GM21619 (cell line): ENCODE measurements at regions not wholly inside any gene's neighbourhood (a gene's known extent, or its start where the extent isn't known, plus 50 kb on each side); places are given as distances from the start of the nearest gene placed in this dataset.
A peak's percentile ranks its signal among the peaks of the same experiment; 100 is the strongest.
"Not testable (repeated sequence)": the region's sequence is repeated elsewhere in the genome, so short reads cannot be mapped to it uniquely, and the experiment has no call there.

ENCODE experiments used
- ATAC-seq: cut with Tn5 transposase; IDR thresholded peaks from one replicate; pipeline ENCODE4 v1.9.1; 2021; ENCODE audit not compliant: unreplicated experiment

- no peak for ATAC-seq
Observed at GRCh38 chr7:124177891-124178290, 145.0 kb upstream of the TMEM229A start.

DNA sequence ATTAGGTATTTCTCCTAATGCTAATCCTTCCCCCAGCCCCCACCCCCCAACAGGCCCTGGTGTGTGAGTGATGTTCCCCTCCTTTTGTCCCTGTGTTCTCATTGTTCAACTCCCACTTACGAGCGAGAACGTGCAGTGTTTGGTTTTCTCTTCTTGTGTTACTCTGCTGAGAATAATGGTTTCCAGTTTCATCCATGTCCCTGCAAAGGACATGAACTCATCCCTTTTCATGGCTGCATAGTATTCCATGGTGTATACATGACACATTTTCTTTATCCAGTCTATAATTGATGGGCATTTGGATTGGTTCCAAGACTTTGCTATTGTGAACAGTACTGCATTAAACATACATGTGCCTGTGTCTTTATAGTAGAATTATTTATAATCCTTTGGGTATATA is 138.9 kb upstream of the TMEM229A start:
- not testable (repeated sequence) for ATAC-seq

DNA sequence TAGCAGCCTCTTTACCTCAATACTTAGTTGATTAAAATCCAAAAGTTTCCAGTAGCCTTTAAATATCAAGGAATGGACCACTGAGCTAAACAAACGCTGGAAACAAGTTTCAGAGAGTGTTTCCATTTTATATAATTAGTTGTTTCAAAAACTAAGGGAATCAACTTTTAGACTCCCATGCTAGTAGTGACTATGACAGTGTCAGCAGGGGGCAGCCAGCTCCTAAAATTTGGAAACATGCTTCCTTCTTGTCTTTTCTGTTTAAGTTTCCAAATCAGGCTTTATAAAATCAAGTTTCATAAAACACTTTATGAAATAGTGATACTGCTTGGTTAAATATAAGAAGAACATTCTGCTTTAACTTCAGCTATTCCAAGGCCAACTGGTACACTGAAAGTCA is 138.2 kb upstream of the TMEM229A start:
- no peak for ATAC-seq

GRCh38 chr7:124168616-124169015 is 135.7 kb upstream of the TMEM229A start:
- no peak for ATAC-seq

- ATAC-seq = no peak
Observed at GRCh38 chr7:124162667-124163066, 129.8 kb upstream of the TMEM229A start.

DNA sequence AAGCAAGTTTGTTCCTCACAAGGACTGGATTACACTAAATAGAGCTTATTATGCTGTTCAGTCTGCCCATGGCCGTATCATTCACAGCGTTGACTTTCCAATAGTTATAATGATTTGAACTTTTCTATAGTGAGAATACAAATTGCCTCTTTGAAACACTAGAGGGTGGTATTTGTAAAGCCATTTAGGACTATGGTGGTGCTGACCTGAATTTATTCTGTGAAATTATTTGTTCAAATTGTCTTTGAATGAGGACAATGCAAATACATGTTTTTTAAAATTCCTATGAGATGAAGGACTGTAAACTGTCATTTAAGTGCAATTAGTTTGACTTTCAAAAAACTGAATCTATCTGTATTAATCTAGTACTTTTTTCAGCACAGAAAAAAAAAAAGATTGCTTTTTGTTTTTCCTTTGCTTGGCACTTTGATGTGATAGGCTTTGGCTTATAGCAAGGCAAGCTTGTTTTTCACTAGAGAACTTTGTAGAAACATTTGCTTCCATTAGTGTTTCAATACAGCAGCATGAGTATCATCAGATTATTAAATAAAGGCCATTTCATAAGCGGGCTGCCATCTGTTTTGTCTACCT is 122.7 kb upstream of the TMEM229A start:
- ATAC-seq = peak; percentile 74

DNA sequence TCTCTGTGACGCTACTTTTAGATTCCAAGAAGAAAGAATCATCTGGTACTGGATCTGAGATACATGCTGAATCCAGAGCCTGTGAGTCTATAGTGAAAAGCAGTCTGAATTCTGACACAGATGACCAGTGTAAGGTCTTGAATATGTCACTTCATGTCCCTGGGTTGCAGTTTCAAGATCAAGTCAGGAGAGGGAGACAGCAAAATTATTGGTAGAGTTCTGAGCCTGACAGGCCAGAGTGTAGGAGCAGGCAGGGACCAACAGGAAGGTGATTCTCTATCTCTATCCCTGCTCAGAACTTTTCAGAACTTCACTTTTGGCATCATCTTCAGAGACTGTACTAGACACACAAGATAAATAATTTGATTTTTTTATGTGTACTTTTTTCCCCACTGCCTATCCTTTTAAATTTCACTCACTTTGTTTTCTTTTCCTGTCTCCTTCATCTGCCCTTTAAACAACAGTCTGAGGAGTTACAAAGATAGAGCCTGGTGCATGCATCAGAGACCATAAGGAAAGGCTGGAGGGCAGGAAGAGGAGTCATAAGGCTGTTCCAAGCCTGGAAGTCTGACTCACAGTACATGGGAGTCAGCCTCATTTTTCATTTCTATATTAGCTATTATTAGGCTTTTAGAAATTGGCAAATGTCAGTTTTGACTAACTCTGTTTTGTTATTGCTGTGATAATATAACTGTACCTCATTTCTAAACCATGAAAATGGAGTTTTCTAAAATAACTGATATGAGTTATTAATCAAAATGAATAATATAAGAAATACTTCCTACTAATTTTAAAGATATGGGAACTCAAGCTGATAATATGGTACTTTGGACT is 120.2 kb upstream of the TMEM229A start:
- ATAC-seq = no peak

DNA sequence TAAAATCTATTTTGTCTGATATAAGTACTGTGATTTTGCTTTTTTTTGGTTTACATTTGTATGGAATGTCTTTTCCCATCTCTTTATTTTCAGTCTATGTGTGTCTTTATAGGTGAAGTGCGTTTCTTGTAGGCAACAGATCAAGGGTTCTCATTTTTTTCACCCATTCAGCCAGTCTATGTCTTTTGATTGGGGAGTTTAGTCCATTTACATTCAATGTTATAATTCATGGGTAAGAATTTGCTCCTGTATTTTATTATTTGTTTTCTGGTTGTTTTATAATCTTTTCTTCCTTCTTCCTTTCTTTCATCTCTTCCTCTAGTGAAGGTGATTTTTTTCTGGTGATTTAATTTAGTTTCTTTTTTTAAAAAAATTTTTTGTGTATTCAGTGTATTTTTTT is 104.8 kb upstream of the TMEM229A start:
- no peak for ATAC-seq

- no peak for ATAC-seq
Observed at GRCh38 chr7:124124201-124124600, 91.3 kb upstream of the TMEM229A start.

DNA sequence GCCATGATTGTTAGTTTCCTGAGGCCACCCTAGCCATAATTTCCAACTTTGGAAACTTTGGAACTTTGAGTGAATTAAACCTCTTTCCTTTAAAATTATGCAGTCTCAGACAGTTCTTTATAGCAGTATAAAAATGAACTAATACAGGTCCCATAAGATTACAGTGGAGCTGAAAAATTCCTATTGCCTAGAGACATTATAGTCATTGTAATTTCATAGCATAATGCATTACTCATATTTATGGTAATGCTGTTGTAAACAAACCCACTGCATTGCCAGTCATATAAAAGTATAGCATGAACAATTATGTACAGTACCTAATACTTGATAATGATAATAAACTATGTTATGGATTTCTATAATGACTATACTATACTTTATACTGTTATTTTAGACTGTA is 88.0 kb upstream of the TMEM229A start:
- no peak for ATAC-seq

- ATAC-seq = no peak
Observed at GRCh38 chr7:124113045-124113444, 80.2 kb upstream of the TMEM229A start.

DNA sequence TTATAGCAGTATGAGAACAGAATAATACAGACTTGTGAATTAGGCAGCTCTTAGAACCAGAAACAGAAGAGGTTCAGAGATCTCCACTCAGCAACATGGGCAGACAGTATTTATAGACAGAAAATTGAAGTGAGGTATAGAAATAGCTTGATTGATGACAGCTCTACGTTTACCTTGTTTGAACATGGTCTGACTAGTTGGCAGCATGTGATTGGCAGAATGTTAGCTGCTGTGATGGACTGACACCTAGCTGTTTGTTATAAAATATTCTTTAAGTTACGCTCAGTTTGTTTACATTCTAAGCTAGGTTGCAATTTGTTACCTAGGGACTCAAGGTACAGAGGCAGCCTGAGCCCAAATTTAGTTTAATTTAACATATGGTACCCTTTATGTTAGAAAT is 73.7 kb upstream of the TMEM229A start:
- no peak for ATAC-seq

DNA sequence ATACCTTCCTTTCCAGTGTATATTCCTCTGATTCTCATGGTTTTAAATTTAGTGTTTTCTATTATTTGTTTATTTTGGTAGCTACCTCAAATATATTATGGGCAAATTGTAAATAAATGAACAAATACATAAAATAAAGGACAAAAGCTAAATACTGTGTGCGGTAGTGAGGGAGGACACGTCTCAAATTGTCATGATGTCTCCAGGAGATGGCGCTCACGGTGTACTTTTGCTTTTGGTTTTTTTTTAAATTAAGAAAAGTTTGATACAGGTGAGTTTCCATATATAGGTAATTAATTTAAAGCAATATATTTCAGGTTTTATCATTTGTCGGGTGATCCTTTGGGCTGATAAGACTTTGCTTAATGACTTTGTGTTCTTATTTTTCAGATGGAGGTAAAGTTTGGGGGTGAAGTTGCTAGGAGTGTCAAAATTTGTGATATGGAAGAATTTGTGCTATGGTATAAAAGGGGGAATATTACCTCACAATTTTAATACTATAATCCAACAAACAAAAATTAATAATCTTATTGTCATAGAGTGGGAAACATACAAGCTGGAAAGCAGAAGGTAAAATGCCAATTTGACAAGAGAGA is 68.4 kb upstream of the TMEM229A start:
- no peak for ATAC-seq

DNA sequence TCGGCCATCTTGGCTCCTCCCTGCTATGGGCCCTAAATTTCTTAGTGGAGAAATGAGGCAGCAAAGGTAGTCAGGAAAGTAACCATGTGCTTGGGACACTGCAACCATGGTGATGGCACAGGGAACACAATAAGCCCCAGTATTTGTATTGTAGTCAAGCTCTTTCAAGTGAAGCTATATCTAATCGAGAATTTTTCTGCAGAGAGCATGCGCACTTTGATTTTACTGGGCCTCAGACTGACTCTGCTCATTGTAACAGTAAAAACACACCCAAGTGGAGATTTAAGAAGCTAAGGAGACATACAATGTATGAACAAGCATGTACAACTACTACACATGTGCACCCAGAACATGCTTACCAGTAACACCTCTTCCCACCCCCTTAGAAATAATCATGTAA is 67.3 kb upstream of the TMEM229A start:
- no peak for ATAC-seq

DNA sequence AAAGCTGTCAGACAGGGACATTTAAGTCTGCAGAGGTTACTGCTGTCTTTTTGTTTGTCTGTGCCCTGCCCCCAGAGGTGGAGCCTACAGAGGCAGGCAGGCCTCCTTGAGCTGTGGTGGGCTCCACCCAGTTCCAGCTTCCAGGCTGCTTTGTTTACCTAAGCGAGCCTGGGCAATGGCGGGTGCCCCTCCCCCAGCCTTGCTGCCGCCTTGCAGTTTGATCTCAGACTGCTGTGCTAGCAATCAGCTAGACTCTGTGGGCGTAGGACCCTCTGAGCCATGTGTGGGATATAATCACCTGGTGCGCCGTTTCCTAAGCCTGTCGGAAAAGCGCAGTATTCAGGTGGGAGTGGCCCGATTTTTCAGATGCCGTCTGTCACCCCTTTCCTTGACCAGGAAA is 66.7 kb upstream of the TMEM229A start:
- not testable (repeated sequence) for ATAC-seq

- no peak for ATAC-seq
Observed at GRCh38 chr7:124089621-124090020, 56.8 kb upstream of the TMEM229A start.

- ATAC-seq = no peak
Observed at GRCh38 chr7:124088590-124088989, 55.7 kb upstream of the TMEM229A start.

DNA sequence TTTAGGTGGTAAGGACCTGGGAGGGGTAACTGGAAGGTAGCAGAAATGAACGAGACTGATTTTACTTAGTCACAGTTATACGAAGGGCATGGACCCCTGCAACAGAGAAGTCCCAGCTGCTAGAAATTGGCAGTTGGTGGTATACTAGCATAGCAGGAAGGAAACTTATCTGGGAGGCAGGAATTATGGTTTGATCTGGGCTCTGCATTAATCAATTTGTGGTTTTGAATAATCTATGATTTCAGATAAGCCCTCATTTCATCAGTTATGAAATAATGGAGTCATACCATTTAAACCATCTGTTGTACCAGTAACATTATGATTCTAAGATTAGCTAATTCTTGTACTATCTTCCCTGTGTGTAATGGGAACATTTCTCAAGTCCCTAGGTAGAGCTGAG is 54.0 kb upstream of the TMEM229A start:
- ATAC-seq = no peak

DNA sequence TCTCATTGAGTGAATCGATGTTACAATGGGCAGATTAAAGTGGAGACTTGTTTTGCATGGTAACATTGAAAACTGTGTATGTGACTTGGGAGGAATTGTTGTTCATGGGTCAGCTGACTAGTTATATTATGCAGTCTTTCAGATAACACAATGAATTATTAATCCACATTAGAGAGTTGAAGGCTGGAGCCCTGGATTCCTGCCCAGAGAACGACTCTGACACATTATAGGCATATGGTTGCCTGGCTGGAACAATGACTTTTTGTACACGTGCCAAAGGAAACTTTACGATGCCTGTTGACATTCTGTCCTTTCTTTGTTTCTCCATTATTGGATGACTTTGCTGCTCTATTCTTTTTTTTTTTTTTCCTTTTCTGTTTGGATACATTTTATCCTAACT is 52.3 kb upstream of the TMEM229A start:
- no peak for ATAC-seq

DNA sequence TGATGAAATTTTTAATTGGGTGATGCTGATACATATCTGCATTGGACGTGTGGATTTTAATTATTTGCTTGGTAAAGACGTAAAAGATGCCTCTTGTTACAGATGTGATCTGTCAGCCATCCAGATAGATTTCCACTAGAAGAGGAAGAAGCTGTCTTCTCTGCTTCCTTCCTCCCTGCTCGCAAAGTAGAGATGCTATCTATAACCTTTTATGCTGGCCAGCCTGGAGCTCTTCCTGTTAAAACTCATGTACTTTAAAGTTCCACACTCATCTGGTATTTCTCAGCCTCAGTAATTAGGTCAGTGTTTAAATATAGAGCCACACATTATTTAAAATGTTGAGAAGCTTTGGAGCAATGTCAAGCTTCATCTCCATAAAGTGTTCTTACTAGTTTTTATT is 51.2 kb upstream of the TMEM229A start:
- ATAC-seq = no peak
